HFF-Myc (cell line): ENCODE measurements at regions not wholly inside any gene's neighbourhood (a gene's known extent, or its start where the extent isn't known, plus 50 kb on each side); places are given as distances from the start of the nearest gene placed in this dataset.
"Not testable (repeated sequence)": the region's sequence is repeated elsewhere in the genome, so short reads cannot be mapped to it uniquely, and the experiment has no call there.

Source experiments
- DNase-seq: peaks from one replicate; pipeline ENCODE4 v3.0.0-alpha.2; 2011; ENCODE audit warnings: low read depth; ENCODE audit errors: extremely low read depth
- H3K4me3 ChIP-seq: replicated peaks from 2 replicates; pipeline ENCODE4 v1.5.1; 2011; ENCODE audit warnings: low read depth, mild to moderate bottlenecking, control low read depth, low read length
- CTCF ChIP-seq: IDR thresholded peaks from 2 replicates; pipeline ENCODE4 v1.5.1; 2012; ENCODE audit warnings: mild to moderate bottlenecking, low read depth, low read length, control low read depth; ENCODE audit errors: missing control alignments

GRCh38 chrX:38954520-38954919 is 153.3 kb downstream of the MID1IP1 start:
- no peak for DNase-seq
- TF ChIP-seq CTCF = no peak
- no peak overlapping the region for H3K4me3 ChIP-seq

GRCh38 chrX:38959736-38960135 is 158.5 kb downstream of the MID1IP1 start:
- H3K4me3 ChIP-seq = no peak overlapping the region
- TF ChIP-seq CTCF = no peak
- no peak for DNase-seq

GRCh38 chrX:38960137-38960536 is 158.9 kb downstream of the MID1IP1 start:
- no peak for TF ChIP-seq CTCF
- no peak for DNase-seq
- H3K4me3 ChIP-seq = no peak overlapping the region

GRCh38 chrX:38961936-38962335 is 160.7 kb downstream of the MID1IP1 start:
- no peak for DNase-seq
- no peak for TF ChIP-seq CTCF
- no peak overlapping the region for H3K4me3 ChIP-seq

GRCh38 chrX:38963244-38963643 is 162.0 kb downstream of the MID1IP1 start:
- not testable (repeated sequence) for DNase-seq, H3K4me3 ChIP-seq

GRCh38 chrX:38965888-38966287 is 164.6 kb downstream of the MID1IP1 start:
- no peak overlapping the region for H3K4me3 ChIP-seq
- no peak for DNase-seq
- no peak for TF ChIP-seq CTCF

GRCh38 chrX:38968344-38969216 is 167.3 kb downstream of the MID1IP1 start:
- TF ChIP-seq CTCF = no peak
- H3K4me3 ChIP-seq = no peak overlapping the region
- no peak for DNase-seq
